Left lung (tissue), 4 donors: ENCODE measurements at regions not wholly inside any gene's neighbourhood (a gene's known extent, or its start where the extent isn't known, plus 50 kb on each side); places are given as distances from the start of the nearest gene placed in this dataset.
A peak's percentile ranks its signal among the peaks of the same experiment; 100 is the strongest.

Source experiments
- ATAC-seq: fragments of 200-7000 bp; cut with Tn5 transposase; one replicate; pipeline ENCODE4 v1.9.1; 2020; ENCODE audit warnings: moderate library complexity
- DNase-seq, 4 donors: peaks; one replicate each; pipeline ENCODE4 v3.0.0-alpha.2; 2013 to 2020
- H3K27ac ChIP-seq, 2 donors: fragments of 200-600 bp; sonication (generic) in 1 of 2; one replicate each; pipeline versions ENCODE4 v1.5.0 to v1.8.0; 2020 to 2021
- H3K27me3 ChIP-seq, 2 donors: fragments of 200-600 bp; sonication (generic) in 1 of 2; one replicate each; pipeline versions ENCODE4 v1.5.0 to v1.8.0; 2020 to 2021
- H3K36me3 ChIP-seq, 2 donors: fragments of 200-600 bp; sonication (generic) in 1 of 2; one replicate each; pipeline versions ENCODE4 v1.5.0 to v1.8.0; 2020 to 2021
- H3K4me1 ChIP-seq, 2 donors: fragments of 200-600 bp; one replicate each; pipeline ENCODE4 v1.8.0; 2021
- H3K4me3 ChIP-seq, 2 donors: fragments of 200-600 bp; sonication (generic) in 1 of 2; one replicate each; pipeline versions ENCODE4 v1.5.0 to v1.8.0; 2020 to 2021; ENCODE audit warnings: mild to moderate bottlenecking in 1 of 2
- H3K9me3 ChIP-seq, 2 donors: fragments of 200-600 bp; sonication (generic) in 1 of 2; one replicate each; pipeline versions ENCODE4 v1.5.0 to v1.8.0; 2020 to 2021
- CTCF ChIP-seq, 2 donors: fragments of 200-600 bp; sonication (generic) in 1 of 2; IDR thresholded peaks; one replicate each; pipeline versions ENCODE4 v1.5.0 to v1.8.0; 2021; ENCODE audit warnings: antibody characterized with exemption in 2 of 2
- intact Hi-C, 2 donors: fragments of 100-400 bp; cut with DNase I; formaldehyde crosslinking; loops; one replicate each; pipeline versions ENCODE4 v1.11.2 to v1.14.2; 2022
- donor health status: DM: no; HTN: yes; CAD: no.
- donor health status: DM: no; HTN: no; CAD: no.

- H3K27ac ChIP-seq, result no peak overlapping the region
- peaks cover 0 to 46% of the 10 kb centered on the region in 2 donors for H3K27me3 ChIP-seq
- no peak overlapping the region for H3K4me3 ChIP-seq
- H3K9me3 ChIP-seq, result peaks cover 0 to 2% of the 10 kb centered on the region in 2 donors
- intact Hi-C loops, result no loop called here
- peak in 2 of 4 donors; percentile 56 to 77 for DNase-seq
- no peaks in the 10 kb centered on the region for H3K36me3 ChIP-seq
- no peak for TF ChIP-seq CTCF (IDR thresholded peaks at IDR 0.05)
- no peaks in the 10 kb centered on the region for H3K4me1 ChIP-seq
- peak; percentile 92 for ATAC-seq
Observed at GRCh38 chr10:128751284-128751683, 625.1 kb upstream of the MKI67 start.

- H3K27ac ChIP-seq, result no peak overlapping the region
Observed at GRCh38 chr10:128751851-128752250, 625.6 kb upstream of the MKI67 start.

GRCh38 chr10:128759174-128759573 is 633.0 kb upstream of the MKI67 start:
- peaks cover 0 to 7% of the 10 kb centered on the region in 2 donors for H3K27me3 ChIP-seq
- ATAC-seq, result no peak
- intact Hi-C loops, result no loop called here
- no peaks in the 10 kb centered on the region for H3K4me1 ChIP-seq
- no peaks in the 10 kb centered on the region for H3K9me3 ChIP-seq
- no peaks in the 10 kb centered on the region for H3K36me3 ChIP-seq
- TF ChIP-seq CTCF (IDR thresholded peaks at IDR 0.05), result no peak
- no peak overlapping the region for H3K27ac ChIP-seq
- no peak overlapping the region for H3K4me3 ChIP-seq
- no peak for DNase-seq

More at GRCh38 chr10:128751851-128752250, 625.6 kb upstream of the MKI67 start:
- H3K4me3 ChIP-seq, result no peak overlapping the region
- no peak for DNase-seq
- no peak for ATAC-seq
- intact Hi-C loops, result no loop called here
- H3K36me3 ChIP-seq, result no peaks in the 10 kb centered on the region
- no peaks in the 10 kb centered on the region for H3K4me1 ChIP-seq
- no peak for TF ChIP-seq CTCF (IDR thresholded peaks at IDR 0.05)
- H3K27me3 ChIP-seq, result peaks cover 0 to 42% of the 10 kb centered on the region in 2 donors
- peaks cover 0 to 2% of the 10 kb centered on the region in 2 donors for H3K9me3 ChIP-seq

GRCh38 chr10:128763588-128763987 is 637.4 kb upstream of the MKI67 start:
- no peak overlapping the region for H3K27ac ChIP-seq
- H3K4me1 ChIP-seq, result no peaks in the 10 kb centered on the region
- TF ChIP-seq CTCF (IDR thresholded peaks at IDR 0.05), result no peak
- H3K4me3 ChIP-seq, result no peak overlapping the region
- DNase-seq (no peak), ATAC-seq (no peak)
- H3K36me3 ChIP-seq, result no peaks in the 10 kb centered on the region
- H3K27me3 ChIP-seq, result no peaks in the 10 kb centered on the region
- intact Hi-C loops, result loop anchor here in 1 of 2 donors (2.0 kb wide), 1 partner anchor 47 kb away; no protein-coding TSS in a partner anchor
- H3K9me3 ChIP-seq, result no peaks in the 10 kb centered on the region

GRCh38 chr10:128764190-128764589 is 638.0 kb upstream of the MKI67 start:
- DNase-seq (peak in 1 of 4 donors; percentile 58), ATAC-seq (no peak)
- no peak for TF ChIP-seq CTCF (IDR thresholded peaks at IDR 0.05)
- Histone ChIP-seq H3K36me3 (no peaks in the 10 kb centered on the region), H3K27me3 (no peaks in the 10 kb centered on the region), H3K4me1 (no peaks in the 10 kb centered on the region), H3K4me3 (no peak overlapping the region), H3K27ac (no peak overlapping the region), H3K9me3 (no peaks in the 10 kb centered on the region)
- intact Hi-C loops, result no loop called here
